HepG2 (cell line): ENCODE measurements at regions not wholly inside any gene's neighbourhood (a gene's known extent, or its start where the extent isn't known, plus 50 kb on each side); places are given as distances from the start of the nearest gene placed in this dataset.

Experiments used
- CAMTA2 ChIP-seq: sonication (generic); formaldehyde crosslinking; IDR thresholded peaks from 2 replicates; pipeline ENCODE4 v1.4.0; 2020; ENCODE audit warnings: mild to moderate bottlenecking, missing genetic modification reagents, borderline replicate concordance
- POLR2A ChIP-seq, 2 experiments: IDR thresholded peaks; 2 replicates each; pipeline ENCODE4 v1.6.1; 2011; ENCODE audit warnings: low read depth in 2 of 2, low read length in 2 of 2, mild to moderate bottlenecking in 1 of 2, moderate library complexity in 1 of 2; ENCODE audit not compliant: insufficient read depth in 1 of 2
- SMAD1 ChIP-seq: sonication (generic); formaldehyde crosslinking; IDR thresholded peaks from 2 replicates; pipeline ENCODE4 v1.4.0; 2020; ENCODE audit warnings: missing genetic modification reagents, low read depth, mild to moderate bottlenecking, borderline replicate concordance
- ZFP36 ChIP-seq: fragments of 150-350 bp; IDR thresholded peaks from 2 replicates; pipeline ENCODE4 v1.6.1; 2018; ENCODE audit warnings: borderline replicate concordance, low read length, low read depth; ENCODE audit not compliant: partially characterized antibody
- ZNF501 ChIP-seq: sonication (generic); formaldehyde crosslinking; IDR thresholded peaks from 2 replicates; pipeline ENCODE4 v1.5.1; 2020; ENCODE audit warnings: mild to moderate bottlenecking, moderate library complexity, missing genetic modification reagents
- TF ChIP-seq, protein P1 (sequence below): sonication (generic); formaldehyde crosslinking; IDR thresholded peaks from 2 replicates; pipeline ENCODE4 v1.5.1; 2020; ENCODE audit warnings: mild to moderate bottlenecking, missing genetic modification reagents, moderate library complexity
- TF ChIP-seq, protein P2 (sequence below): sonication (generic); formaldehyde crosslinking; IDR thresholded peaks from 2 replicates; pipeline ENCODE4 v1.8.0; 2022; ENCODE audit warnings: mild to moderate bottlenecking, missing genetic modification reagents, borderline replicate concordance
- TF ChIP-seq, protein P3 (sequence below): sonication (generic); formaldehyde crosslinking; IDR thresholded peaks from 2 replicates; pipeline ENCODE4 v1.5.0; 2020; ENCODE audit warnings: mild to moderate bottlenecking, missing genetic modification reagents, moderate library complexity

DNA sequence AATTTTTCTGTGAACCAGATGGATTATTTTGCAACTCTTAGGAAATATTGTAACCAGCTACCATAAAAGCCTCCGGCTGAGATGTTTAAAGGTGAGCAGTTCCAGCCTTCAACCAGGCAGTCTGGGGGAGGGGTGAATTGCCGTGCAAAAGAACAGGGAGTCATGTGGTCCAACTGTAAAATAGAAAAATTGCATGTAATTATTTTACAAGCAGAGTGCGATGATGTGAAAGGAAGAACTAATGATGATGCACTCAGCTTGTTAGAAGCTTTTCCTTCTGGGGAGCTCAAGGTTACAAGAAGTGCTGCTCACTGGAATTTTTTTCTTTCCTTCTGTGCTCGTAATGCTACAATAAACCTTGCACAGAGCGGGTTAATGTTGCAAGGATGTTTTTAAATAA is 188.7 kb upstream of the ITGA1 start:
- no peak for TF ChIP-seq ZNF501
- TF ChIP-seq ZFP36: no peak
- no peak for TF ChIP-seq SMAD1 (CRISPR knock-in tag)
- TF ChIP-seq, protein P1, sequence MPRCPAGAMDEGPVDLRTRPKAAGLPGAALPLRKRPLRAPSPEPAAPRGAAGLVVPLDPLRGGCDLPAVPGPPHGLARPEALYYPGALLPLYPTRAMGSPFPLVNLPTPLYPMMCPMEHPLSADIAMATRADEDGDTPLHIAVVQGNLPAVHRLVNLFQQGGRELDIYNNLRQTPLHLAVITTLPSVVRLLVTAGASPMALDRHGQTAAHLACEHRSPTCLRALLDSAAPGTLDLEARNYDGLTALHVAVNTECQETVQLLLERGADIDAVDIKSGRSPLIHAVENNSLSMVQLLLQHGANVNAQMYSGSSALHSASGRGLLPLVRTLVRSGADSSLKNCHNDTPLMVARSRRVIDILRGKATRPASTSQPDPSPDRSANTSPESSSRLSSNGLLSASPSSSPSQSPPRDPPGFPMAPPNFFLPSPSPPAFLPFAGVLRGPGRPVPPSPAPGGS: no peak
- TF ChIP-seq, protein P2, sequence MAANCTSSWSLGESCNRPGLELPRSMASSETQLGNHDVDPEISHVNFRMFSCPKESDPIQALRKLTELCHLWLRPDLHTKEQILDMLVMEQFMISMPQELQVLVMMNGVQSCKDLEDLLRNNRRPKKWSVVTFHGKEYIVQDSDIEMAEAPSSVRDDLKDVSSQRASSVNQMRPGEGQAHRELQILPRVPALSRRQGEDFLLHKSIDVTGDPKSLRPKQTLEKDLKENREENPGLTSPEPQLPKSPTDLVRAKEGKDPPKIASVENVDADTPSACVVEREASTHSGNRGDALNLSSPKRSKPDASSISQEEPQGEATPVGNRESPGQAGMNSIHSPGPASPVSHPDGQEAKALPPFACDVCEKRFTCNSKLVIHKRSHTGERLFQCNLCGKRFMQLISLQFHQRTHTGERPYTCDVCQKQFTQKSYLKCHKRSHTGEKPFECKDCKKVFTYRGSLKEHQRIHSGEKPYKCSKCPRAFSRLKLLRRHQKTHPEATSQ (CRISPR knock-in tag): no peak
- TF ChIP-seq, protein P3, sequence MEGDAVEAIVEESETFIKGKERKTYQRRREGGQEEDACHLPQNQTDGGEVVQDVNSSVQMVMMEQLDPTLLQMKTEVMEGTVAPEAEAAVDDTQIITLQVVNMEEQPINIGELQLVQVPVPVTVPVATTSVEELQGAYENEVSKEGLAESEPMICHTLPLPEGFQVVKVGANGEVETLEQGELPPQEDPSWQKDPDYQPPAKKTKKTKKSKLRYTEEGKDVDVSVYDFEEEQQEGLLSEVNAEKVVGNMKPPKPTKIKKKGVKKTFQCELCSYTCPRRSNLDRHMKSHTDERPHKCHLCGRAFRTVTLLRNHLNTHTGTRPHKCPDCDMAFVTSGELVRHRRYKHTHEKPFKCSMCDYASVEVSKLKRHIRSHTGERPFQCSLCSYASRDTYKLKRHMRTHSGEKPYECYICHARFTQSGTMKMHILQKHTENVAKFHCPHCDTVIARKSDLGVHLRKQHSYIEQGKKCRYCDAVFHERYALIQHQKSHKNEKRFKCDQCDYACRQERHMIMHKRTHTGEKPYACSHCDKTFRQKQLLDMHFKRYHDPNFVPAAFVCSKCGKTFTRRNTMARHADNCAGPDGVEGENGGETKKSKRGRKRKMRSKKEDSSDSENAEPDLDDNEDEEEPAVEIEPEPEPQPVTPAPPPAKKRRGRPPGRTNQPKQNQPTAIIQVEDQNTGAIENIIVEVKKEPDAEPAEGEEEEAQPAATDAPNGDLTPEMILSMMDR: no peak
- TF ChIP-seq CAMTA2: no peak
- TF ChIP-seq POLR2A (IDR thresholded peaks at IDR 0.05; ENCODE audit: insufficient read depth in 1 of 2, low read depth in 2 of 2, low read length in 2 of 2): no peak
